Cerebellar cortex (tissue), 1 donor: ENCODE measurements at regions not wholly inside any gene's neighbourhood (a gene's known extent, or its start where the extent isn't known, plus 50 kb on each side); places are given as distances from the start of the nearest gene placed in this dataset.

Source experiments
- DNase-seq: peaks from one replicate; pipeline ENCODE4 v3.0.0-alpha.2; 2015; ENCODE audit warnings: low spot score

DNA sequence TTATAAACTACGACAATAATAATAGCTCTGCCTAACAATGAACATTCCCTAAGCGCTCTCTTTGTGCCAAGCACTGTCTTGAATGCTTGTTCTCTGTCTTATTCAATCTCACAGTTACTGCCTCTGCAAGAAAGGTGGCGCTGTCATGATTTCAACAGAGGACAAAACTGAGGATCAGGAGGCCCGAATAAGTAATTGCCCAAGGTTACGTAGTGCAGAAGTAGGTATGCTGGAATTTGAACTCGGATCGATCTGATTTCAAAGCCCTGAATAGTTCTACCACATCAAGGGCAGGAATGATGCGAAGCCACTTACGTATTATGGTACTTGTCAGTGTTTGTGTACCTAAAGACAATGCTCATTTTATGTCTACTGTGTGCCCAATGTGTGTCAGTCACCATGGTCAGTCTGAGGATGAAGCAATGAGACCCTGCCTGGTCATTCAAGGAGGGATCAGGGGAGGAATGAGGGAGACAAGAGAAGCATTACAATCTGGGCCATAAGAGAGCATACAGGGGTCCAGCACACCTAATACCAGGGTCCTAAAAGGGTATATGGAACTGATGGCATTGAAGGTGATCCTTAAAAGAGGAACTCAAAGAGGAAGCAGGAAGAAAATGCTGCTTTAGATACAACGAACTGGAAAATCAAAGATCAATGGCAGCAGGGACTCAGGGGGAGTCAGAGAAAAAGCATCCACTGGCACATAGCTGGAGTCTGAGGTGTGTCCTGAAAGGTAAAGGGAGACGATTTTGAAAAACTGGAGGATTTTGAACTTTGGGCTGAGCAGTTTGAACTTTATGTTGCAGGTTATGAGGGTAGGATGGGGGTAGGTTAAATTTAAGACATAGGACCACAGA lies 389.2 kb downstream of the PLPP3 start:
- DNase-seq: no peak

DNA sequence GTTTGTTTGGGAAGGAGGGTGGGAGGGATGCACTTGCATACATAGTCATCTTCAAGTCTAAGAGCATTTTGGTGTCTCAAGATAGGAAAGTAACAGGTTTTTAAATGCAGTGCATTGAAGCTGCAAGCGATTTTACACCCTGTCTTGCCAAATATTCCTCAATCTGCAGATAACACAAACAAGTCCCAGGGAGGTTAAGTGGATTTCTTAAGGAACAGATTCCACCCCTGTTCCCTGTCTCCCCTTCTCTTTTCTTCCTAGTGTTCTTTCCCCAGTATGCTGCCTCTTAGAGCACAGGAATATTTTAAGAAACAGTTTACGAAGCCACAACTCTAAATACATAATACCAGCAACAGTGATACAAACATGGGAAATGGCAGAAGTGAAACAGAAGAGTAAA lies 389.9 kb downstream of the PLPP3 start:
- no peak for DNase-seq

- no peak for DNase-seq
Observed at GRCh38 chr1:56188855-56189254, 390.5 kb downstream of the PLPP3 start.

DNA sequence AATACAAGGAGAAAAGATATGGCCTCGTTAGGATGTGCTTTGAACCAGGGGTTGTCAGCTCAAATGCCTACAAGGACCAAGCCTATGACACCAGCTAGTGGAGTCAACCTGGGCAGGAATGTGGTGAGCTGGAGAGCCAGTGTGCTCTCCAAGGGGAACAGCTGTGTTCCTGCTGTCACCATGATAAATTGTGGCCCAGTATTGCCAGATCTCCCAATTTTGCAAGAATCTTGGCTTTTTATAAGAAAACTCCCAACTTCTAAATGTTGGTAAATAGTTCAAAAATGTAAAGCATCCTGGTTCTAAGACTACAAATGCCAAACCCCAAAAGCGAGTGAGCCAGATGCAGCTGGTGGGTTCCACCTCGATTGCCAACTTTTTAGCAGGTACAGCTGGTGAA lies 391.1 kb downstream of the PLPP3 start:
- no peak for DNase-seq

DNA sequence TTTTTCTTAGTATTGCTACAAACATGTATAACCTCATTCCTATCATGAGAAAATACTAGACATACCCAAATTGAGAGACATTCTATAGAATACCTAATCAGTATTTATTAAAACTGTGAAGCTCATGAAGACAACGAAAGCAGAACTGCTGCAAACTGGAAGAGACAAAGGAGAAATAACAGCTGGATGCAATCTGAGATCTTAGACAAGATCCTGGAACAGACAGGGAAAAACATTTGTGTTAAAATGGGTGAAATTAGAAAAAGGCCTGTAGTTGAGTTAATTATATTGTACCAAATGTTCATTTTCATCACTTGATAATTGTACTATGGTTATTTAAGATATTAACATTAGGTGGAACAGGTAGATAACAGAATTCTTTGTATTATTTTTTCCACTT lies 392.0 kb downstream of the PLPP3 start:
- DNase-seq: no peak

GRCh38 chr1:56185493-56185892 lies 393.9 kb downstream of the PLPP3 start:
- no peak for DNase-seq

GRCh38 chr1:56183151-56183550 lies 396.2 kb downstream of the PLPP3 start:
- no peak for DNase-seq

- no peak for DNase-seq
Observed at GRCh38 chr1:56180520-56181190, 398.7 kb downstream of the PLPP3 start.

GRCh38 chr1:56179543-56179942 lies 399.8 kb downstream of the PLPP3 start:
- DNase-seq: no peak

DNA sequence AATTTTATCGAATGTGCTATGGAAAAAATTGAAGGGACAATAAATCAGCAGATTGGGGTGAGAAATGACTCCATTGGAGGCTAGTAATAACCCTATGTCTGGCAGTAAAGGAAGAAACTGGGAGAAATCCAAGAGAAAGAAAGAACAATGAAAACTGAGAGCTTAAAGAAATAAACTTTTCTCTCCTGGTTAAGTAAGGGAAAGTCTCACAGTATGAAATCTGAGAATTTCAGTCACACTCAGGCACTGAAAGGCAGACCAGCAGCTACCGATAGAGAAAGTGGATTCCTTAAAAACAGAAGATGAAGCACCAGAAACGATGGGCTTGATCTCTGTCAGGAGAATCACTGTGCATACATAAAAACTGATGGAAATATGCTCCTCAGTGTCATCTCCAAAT lies 404.2 kb downstream of the PLPP3 start:
- no peak for DNase-seq

- no peak for DNase-seq
Observed at GRCh38 chr1:56174176-56174885, 405.0 kb downstream of the PLPP3 start.

DNA sequence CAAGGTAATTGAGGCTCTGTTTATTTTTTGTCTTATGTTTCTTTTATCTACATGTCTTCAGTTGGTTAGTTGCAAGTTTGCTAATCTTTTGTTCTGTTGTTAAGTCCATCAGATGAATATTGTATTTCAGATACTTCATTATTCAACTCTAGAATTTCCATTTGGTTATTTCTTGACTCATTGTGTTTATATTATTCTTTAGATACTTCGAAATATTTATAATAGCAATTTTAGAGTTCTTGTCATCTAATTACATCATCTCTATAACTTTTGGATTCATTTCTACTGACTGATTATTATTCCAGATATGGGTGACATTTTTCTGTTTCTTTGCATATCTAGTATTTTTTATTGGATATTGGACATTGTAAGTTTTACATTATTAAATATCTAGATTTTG lies 405.6 kb downstream of the PLPP3 start:
- no peak for DNase-seq

DNA sequence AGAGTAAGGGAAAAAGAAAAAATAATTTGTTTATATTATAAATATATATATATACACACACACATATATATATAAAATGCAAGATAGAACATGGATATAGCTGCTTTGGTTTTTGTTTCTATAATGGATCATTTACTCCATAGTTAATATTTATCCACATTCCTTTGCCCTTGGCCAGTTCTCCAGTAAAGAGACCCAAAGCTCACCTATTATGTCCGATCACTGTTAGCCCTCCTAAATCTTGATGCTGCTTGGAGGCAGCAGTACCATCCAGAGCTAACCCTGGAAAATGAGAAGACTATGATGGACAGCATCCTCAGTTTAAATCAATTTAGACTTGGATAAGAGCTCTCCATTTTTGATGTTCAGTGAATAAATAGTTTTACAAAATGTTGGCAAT lies 407.7 kb downstream of the PLPP3 start:
- DNase-seq: no peak

- no peak for DNase-seq
Observed at GRCh38 chr1:56170784-56171320, 408.5 kb downstream of the PLPP3 start.

GRCh38 chr1:56169856-56170255 lies 409.5 kb downstream of the PLPP3 start:
- no peak for DNase-seq

DNA sequence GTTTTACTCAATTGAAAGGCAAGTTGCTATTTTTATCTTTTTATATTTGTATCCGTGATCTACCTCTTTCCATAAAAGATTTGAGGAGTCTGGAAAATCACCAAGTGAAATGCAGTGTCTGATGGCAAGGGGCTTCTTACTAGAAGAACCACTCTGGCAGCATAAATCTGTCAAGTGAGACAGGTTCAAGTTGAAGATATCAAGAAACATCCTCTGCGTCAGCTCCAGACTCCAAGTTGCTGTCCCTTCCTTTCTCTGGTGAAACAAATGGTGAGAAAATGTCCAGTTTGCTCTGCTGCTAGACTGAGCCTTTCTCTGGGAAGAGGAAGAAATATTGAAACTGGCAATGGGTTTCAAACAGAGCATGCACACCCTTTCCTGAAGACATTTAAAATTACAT lies 411.2 kb downstream of the PLPP3 start:
- no peak for DNase-seq

DNA sequence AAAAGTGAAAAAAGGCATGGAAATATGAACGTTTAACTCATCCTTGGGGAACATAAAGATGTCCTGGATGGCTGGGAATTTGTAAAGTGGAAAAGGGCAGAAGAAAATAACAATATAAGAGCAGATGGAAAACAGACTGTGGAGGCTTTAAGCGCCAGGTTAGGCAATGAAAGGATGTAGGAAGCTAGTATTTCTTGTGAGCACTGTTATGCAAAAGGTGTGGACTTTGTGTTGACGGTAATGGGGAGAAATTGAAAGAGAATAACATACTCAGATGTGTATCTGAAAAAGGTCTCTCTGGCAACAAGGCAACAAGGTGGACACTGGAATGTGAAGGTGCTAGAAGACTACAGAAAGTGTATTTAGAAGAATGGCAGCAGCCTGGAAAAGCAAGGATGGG lies 411.8 kb downstream of the PLPP3 start:
- no peak for DNase-seq

DNA sequence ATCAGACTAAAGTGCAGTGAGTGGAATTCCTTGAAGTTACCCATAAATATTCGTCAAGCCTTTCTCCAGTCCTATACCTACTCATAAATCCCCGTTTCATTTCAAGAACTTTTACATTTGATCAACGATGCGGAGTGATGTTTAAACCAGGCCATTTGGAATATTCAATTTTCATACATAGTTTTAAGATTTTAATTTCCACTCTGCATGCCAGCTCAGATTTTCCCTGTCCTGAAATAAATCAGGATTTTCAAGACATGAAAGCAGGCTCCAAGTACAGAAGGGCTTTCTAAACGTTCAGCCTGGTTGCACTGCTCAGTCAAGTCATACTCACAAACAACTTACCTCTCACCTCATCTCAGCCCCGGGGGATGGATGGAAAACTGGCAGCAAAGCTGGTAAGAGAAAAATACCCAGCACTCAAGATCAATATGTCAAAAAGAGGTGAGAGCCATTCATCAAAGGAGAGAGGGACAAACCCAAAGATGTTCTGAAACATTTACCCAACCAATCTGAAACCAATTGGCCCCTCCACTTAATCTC lies 418.5 kb downstream of the PLPP3 start:
- no peak for DNase-seq

DNA sequence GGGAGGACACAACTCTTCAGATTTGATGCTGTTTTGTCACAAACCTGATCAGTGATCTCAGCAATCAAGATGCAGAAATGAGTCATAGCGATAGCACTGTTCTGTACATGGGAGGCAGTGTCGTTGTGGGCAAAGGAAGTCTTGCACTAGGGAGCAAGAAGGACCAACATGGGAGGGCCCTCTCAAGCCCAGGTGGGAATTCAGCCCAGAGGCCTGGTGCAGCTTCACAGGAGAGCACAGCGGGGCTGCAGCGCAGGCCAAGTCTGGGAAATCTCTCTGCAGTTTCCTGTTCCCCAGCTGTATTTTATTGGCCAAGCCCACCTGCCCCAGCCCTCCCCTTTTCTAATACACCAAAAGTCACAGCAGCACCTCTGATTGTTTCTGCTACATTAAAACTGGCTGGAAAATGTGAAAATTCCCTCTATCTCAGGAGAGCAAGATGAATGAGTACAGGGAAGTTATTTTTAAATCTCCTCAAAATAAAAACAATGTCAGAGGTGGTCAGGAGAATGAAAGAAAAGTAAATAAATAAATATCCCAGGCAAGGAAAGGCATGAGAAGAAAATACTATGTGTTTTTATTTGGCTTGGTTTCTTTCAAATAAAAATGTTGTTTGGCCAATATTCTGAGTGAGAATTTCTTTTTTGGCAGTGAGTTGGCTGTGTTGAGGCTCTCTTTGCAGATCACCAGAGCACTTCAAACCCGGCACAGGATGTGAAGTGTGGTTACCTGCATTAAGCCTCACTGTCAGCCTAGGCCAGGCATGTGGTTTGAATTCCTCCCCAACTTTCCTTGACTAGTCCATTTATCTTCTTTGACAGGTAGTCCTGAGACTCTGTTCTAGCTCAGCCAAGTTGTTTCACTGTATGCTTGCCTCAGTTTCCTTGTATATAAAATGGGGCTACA lies 422.1 kb downstream of the PLPP3 start:
- no peak for DNase-seq

DNA sequence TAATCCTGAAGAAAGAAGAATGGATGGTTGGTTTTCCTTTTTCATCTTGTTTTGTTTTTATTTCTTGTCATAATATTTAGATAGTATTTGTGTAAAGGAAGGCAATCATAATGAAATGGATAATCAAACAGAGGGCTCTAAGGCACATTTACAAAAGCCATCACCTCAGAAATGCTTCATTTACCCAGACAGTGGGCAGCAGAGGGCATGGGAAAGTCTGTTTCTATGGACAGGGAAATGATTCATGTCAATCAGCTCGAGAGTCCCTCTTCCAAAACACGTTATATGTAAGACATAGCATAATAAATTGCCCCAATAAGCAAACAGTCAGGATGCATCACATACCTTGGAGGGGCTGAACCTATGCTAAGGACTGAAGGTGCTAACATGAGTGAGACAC lies 426.1 kb downstream of the PLPP3 start:
- DNase-seq: no peak

DNA sequence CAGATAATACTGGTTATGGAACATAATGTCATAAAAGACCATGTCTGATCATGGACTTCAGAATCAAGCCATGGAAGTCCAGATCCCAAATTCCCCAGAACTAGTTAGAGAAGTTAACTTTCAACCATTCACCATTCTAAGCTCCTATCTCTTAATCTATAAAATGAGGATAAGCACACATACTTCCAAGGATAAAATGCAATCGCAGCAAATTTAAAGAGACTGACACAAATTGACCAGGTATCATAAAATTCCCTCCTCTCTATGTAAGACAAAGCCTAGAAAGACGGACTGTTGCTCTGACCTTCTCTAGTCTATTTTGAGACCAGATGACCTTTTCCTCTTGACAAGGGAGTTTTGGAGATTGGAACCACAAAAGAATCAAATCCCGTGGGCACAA lies 426.7 kb downstream of the PLPP3 start:
- DNase-seq: no peak
